ENCODE measurements at regions not wholly inside any gene's neighbourhood (a gene's known extent, or its start where the extent isn't known, plus 50 kb on each side); places are given as distances from the start of the nearest gene placed in this dataset.
"Not testable (repeated sequence)": the region's sequence is repeated elsewhere in the genome, so short reads cannot be mapped to it uniquely, and the experiment has no call there.

- no peak overlapping the region for H3K27ac ChIP-seq
- TF ChIP-seq, protein P1, sequence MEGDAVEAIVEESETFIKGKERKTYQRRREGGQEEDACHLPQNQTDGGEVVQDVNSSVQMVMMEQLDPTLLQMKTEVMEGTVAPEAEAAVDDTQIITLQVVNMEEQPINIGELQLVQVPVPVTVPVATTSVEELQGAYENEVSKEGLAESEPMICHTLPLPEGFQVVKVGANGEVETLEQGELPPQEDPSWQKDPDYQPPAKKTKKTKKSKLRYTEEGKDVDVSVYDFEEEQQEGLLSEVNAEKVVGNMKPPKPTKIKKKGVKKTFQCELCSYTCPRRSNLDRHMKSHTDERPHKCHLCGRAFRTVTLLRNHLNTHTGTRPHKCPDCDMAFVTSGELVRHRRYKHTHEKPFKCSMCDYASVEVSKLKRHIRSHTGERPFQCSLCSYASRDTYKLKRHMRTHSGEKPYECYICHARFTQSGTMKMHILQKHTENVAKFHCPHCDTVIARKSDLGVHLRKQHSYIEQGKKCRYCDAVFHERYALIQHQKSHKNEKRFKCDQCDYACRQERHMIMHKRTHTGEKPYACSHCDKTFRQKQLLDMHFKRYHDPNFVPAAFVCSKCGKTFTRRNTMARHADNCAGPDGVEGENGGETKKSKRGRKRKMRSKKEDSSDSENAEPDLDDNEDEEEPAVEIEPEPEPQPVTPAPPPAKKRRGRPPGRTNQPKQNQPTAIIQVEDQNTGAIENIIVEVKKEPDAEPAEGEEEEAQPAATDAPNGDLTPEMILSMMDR (IDR thresholded peaks at IDR 0.05), result no peak
- no peaks in the 10 kb centered on the region for H3K27me3 ChIP-seq
- H3K9me3 ChIP-seq, result no peaks in the 10 kb centered on the region
- H3K36me3 ChIP-seq, result no peaks in the 10 kb centered on the region
- intact Hi-C loops (cut with DNase I), result no loop called here
- no peak overlapping the region for H3K9ac ChIP-seq (ENCODE audit: low read depth in 2 of 2, low read length in 2 of 2)
- H3K4me1 ChIP-seq, result no peaks in the 10 kb centered on the region
- no peak overlapping the region for H3K4me3 ChIP-seq
- no peak for DNase-seq
Measured at GRCh38 chr3:8020047-8020841, 481.4 kb upstream of the LMCD1 start.

DNA sequence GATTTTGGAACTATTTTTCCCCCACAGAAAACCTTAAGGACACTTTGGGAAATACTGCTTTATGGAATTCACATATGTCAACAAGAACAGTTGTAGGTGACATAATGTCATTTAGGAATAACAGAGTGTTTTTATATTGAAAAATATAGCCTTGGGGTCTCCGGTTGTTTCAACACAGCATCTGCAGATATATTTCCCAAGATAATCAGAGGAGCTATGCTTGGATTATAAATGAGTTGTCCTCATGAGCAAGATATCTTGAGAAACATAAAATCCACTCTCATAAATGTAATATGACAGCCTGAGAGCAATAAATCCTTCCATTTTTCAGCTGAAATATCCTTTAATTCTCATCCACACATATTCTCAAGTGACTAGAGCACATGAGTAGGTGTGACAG, 473.7 kb upstream of the LMCD1 start:
- DNase-seq, result no peak
- intact Hi-C loops (cut with DNase I), result no loop called here
- Histone ChIP-seq H3K36me3 (no peaks in the 10 kb centered on the region), H3K27me3 (no peaks in the 10 kb centered on the region), H3K27ac (no peak overlapping the region), H3K9me3 (no peaks in the 10 kb centered on the region), H3K4me3 (no peak overlapping the region), H3K9ac (ENCODE audit: low read depth in 2 of 2, low read length in 2 of 2) (no peak overlapping the region), H3K4me1 (no peaks in the 10 kb centered on the region)
- TF ChIP-seq, protein P1 (IDR thresholded peaks at IDR 0.05), result no peak

DNA sequence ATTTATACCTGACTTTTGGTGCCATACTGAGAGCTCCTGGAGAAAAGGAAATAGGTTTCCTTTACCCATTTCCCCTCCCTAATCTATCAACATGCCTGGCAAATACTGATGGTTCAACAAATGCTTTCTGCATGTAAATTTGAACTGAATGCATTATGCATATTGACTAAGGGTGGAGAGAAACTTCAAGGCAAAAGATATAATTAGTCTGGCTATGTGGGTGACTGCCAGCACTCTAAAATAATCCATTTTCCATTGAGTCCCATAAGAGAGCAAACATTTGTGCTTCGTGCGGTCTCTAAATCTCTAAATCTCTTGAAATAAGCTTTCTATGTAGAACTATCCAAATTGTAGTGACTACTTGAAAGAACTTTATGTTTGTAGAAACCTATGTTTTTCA, 451.3 kb upstream of the LMCD1 start:
- intact Hi-C loops (cut with DNase I), result no loop called here
- TF ChIP-seq, protein P1 (IDR thresholded peaks at IDR 0.05), result no peak
- no peak overlapping the region for H3K9ac ChIP-seq (ENCODE audit: low read depth in 2 of 2, low read length in 2 of 2)
- H3K4me1 ChIP-seq, result no peaks in the 10 kb centered on the region
- H3K27ac ChIP-seq, result no peak overlapping the region
- DNase-seq, result no peak
- H3K36me3 ChIP-seq, result no peaks in the 10 kb centered on the region
- H3K27me3 ChIP-seq, result no peaks in the 10 kb centered on the region
- no peaks in the 10 kb centered on the region for H3K9me3 ChIP-seq
- no peak overlapping the region for H3K4me3 ChIP-seq

GRCh38 chr3:8052659-8053058, 449.0 kb upstream of the LMCD1 start:
- Histone ChIP-seq H3K9me3 (no peaks in the 10 kb centered on the region), H3K27ac (no peak overlapping the region), H3K27me3 (no peaks in the 10 kb centered on the region), H3K4me1 (no peaks in the 10 kb centered on the region), H3K9ac (ENCODE audit: low read depth in 2 of 2, low read length in 2 of 2) (no peak overlapping the region), H3K36me3 (no peaks in the 10 kb centered on the region), H3K4me3 (no peak overlapping the region)
- TF ChIP-seq, protein P1 (IDR thresholded peaks at IDR 0.05), result no peak
- intact Hi-C loops (cut with DNase I), result no loop called here
- peak; percentile 22 for DNase-seq

- H3K27me3 ChIP-seq; H3K9me3 ChIP-seq; DNase-seq; H3K27ac ChIP-seq; intact Hi-C loops (cut with DNase I); H3K9ac ChIP-seq (ENCODE audit: low read depth in 2 of 2, low read length in 2 of 2); H3K36me3 ChIP-seq; H3K4me3 ChIP-seq; H3K4me1 ChIP-seq: not testable (repeated sequence)
Measured at GRCh38 chr3:8068135-8068534, 433.5 kb upstream of the LMCD1 start.

DNA sequence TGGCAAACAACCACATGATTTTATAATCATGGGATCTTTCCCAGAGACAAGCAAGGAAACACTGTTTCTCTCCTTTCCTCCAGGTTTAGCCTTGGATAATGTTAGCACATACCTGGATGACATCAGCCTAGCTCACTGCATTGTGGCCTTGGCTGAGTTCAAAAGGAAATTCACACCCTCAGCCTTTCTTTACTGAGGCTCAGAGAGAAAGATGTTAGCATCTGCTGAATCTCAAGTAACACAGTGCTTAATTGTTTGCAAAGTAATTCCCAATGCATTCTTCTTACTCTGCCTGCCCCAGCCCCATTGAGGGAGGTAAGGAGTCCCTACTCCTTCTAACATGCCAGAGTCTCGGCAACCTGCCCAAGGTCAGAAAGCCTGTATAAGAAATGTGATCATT, 432.2 kb upstream of the LMCD1 start:
- Histone ChIP-seq H3K4me3 (no peak overlapping the region), H3K27me3 (no peaks in the 10 kb centered on the region), H3K9ac (ENCODE audit: low read depth in 2 of 2, low read length in 2 of 2) (no peak overlapping the region), H3K36me3 (no peaks in the 10 kb centered on the region), H3K9me3 (no peaks in the 10 kb centered on the region), H3K27ac (no peak overlapping the region), H3K4me1 (no peaks in the 10 kb centered on the region)
- DNase-seq, result no peak
- TF ChIP-seq, protein P1 (IDR thresholded peaks at IDR 0.05), result no peak
- intact Hi-C loops (cut with DNase I), result no loop called here
